ENCODE measurements at regions not wholly inside any gene's neighbourhood (a gene's known extent, or its start where the extent isn't known, plus 50 kb on each side); places are given as distances from the start of the nearest gene placed in this dataset.

DNA sequence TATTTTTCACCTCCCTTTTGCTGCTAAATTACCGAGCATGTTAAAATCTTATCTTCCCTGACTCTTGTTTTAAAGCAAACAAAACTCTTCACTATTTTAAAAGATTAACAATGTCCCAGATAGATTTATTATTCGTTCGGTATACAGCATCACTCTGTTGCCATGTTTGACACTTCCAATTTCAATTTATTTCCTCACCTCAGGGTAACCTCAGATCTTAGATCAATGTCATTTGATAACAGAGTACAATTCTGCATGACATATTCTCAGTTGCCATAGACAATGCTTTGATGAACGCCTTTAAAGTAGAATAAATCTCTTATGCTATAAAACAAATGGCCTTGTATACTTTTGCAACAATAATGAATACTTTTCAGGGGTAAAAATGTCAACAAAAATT lies 1078.1 kb upstream of the IGFBP7 start:
- DNase-seq: no peak

- no peak for DNase-seq
Observed at GRCh38 chr4:58175024-58175423, 1064.8 kb upstream of the IGFBP7 start.

GRCh38 chr4:58166490-58166889 lies 1056.3 kb upstream of the IGFBP7 start:
- DNase-seq: no peak

- DNase-seq: no peak
Observed at GRCh38 chr4:58163156-58163555, 1053.0 kb upstream of the IGFBP7 start.

DNA sequence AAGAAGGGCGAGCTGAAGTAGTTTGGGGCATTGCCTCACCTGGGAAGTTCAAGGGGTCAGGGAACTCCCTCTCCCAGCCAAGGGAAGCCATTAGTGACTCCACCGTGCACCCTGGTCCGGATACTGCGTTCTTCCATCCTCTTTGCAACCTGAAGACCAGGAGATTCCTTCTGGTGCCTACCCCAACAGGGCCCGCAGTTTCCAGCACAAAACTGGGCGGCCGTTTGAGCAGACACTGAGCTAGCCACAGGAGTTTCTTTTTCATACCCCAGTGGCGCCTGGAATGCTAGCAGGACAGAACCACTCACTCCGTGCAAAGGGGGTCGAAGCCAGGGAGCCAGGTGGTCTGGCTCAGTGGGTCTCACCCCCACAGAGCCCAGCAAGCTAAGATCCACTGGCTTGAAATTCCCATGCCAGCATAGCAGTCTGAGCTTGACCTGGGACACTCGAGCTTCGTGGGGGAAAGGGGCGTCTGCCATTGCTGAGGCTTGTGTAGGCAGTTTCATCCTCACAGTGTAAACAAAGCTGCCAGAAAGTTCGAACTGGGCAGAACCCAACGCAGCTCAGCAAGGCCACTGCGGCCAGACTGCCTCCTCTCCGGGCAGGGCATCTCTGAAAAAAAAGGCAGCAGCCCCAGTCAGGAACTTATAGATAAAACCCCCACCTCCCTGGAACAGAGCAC lies 1039.4 kb upstream of the IGFBP7 start:
- DNase-seq: no peak

DNA sequence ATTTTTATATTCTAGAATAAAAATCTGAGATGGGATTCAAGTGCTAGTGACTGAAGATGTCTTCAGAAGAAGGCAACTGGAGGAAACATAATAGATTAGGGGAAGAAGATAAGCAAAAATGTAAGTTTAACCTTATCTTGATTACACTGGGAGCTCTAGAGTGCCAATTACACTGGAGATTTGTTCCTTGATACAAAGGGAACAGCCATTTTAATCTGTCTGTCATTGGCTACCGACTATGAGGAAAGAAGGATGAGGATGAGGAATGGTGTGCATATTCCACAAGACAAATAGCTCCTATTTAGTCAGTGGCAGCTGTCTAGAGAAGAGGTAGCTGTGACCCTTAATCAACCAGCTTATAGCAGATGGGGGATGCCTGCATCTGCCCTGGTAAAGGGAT lies 1034.5 kb upstream of the IGFBP7 start:
- no peak for DNase-seq

- no peak for DNase-seq
Observed at GRCh38 chr4:58138786-58139668, 1028.8 kb upstream of the IGFBP7 start.

DNA sequence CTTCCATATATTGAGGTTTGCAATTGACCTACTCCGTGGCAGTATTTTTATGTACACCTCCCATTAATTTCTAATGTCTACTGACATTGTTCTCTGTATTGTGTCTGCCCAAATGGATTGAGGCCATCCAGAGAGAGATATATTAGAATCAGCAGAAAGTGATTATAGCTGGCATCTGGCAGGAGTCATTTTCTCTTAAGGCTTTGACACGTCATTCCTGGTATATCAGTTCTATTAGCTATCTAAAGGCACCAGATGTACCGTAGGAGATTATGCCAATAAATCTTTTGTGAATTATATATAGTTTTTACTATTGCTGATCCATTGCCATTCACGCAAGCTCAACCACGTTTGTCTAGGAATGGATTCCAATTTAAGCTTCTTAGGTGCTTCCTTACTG lies 1026.4 kb upstream of the IGFBP7 start:
- DNase-seq: no peak

DNA sequence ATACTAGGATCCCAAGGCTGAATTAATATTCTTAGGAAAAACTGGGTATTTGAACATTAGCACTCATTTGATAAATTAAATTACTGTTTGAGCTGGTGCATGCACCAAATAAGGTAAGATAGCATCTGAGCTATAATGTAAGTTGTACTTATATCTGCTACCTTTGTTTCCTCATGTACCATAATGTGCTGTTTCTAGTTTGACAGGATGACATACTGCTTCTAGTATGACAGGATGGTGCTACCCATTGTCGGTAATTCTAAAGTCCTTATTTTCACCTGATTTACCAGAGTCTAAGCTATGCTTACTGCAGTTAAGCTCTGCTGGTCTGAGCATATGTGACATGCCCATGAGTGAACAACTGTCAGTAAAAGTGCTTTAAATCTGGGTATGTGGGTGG lies 1017.5 kb upstream of the IGFBP7 start:
- DNase-seq: no peak

DNA sequence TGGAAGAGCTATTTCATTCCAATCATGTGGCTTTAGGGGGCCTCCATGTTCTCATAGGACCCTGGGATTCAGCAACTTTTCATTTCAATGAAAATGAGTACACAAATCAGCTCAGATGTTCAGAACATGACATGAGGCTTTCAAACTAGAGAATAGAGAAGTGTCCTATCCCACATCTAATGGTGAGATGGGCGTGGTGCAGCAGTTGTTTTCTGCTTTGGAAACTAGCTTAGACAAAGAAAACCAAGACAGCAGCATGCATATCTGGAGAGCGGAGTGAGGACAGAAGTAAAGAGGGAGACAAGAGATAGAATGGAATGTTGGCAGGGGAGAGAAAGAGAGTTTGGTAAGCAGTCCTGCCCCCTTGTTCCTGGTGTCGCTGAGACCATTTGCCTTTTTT lies 1009.1 kb upstream of the IGFBP7 start:
- no peak for DNase-seq

GRCh38 chr4:58113126-58113525 lies 1002.9 kb upstream of the IGFBP7 start:
- no peak for DNase-seq

GRCh38 chr4:58111818-58112217 lies 1001.6 kb upstream of the IGFBP7 start:
- no peak for DNase-seq

DNA sequence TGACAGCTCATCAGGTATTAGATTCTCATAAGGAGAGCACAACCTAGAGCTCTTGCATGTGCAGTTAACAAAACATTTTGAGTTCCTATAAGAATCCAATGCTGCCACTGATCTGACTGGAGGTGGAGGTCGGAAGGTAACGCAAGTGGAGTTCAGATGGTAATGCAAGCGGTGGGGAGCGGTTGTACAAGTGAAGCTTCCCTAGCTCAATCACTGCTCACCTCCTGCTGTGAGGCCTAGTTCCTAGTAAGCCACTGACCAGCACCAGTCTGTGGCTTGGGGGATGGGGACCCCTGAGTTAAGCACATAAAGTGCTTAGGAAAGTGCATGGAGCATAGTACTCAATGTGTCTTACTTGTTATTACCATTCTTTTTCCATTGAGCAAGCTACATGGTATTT lies 983.2 kb upstream of the IGFBP7 start:
- no peak for DNase-seq

- no peak for DNase-seq
Observed at GRCh38 chr4:58090539-58090938, 980.4 kb upstream of the IGFBP7 start.

DNA sequence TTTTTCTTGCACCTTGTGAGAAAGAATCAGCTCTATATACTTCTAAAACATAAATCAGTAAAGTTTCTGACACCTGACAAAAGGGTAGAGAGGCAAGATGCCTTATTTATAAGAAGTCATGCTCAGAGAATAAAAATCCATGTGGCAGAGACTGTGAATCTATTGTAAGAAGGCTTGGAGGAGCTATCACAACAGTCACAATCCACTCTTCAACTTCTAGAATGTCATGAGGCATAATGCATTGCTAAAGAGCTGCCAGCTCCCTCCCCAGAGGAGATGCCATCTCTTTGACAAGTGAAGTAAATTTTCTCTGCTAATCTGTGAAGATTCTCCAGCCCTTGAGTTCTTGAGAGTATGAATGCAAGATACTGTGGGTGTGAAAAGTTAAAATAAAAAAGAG lies 971.2 kb upstream of the IGFBP7 start:
- no peak for DNase-seq

DNA sequence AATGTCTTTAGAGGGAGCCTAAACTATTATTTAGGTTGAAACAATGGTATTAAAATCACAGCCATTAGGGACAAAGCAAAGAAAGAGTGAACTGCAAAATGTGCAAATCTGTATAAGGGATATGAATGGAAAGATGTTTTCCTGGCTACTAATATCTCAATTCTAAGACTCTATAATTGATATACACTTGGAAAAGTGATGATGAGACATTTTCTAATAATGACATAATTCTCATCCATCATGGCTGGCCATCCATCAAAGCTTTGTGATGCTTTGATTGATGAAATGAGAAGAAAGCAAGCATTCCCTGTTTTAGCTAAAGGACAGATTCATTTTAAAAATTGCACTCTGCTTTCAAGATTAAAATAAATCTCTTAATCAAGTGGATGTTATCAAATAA lies 965.5 kb upstream of the IGFBP7 start:
- no peak for DNase-seq

GRCh38 chr4:58074382-58074781 lies 964.2 kb upstream of the IGFBP7 start:
- no peak for DNase-seq

- DNase-seq: no peak
Observed at GRCh38 chr4:58070726-58071125, 960.5 kb upstream of the IGFBP7 start.

GRCh38 chr4:58064653-58065052 lies 954.5 kb upstream of the IGFBP7 start:
- no peak for DNase-seq

DNA sequence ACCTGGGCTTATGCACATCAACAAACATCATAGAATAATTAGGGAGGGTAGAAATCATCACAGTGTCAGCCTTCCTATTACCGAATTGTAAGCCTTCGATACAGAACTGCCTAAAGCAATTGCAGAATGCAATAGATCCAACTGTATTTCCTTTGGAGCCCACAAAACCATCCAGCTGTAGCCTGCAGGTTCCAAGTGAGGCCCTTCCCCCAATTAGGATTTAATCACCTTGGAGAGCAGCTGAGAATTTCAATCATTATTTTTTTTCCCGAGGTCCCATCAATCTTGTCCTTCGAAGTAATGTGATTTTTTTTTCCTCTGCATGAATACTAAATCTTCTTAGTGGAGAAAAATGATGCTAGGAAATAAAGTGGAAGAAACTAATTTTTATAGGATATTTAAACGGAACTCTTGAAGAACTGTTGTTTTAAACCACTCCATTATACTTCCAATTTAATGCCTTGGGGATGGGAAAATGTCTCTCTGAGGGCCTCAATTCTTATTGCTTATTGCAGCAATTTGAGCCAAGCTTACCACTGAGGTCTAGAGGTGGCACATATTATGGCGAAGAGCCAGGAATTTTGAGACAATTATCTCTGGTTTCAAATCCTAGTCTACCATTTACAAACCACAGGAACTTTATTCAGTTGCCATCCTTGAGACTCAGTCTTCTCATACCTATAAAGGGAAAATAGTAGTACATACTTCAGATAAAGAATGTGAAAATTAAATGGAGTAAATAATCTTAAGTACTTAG lies 953.4 kb upstream of the IGFBP7 start:
- no peak for DNase-seq

GRCh38 chr4:58061967-58062366 lies 951.8 kb upstream of the IGFBP7 start:
- DNase-seq: no peak

GRCh38 chr4:58050439-58050838 lies 940.3 kb upstream of the IGFBP7 start:
- DNase-seq: no peak

GRCh38 chr4:58048491-58048890 lies 938.3 kb upstream of the IGFBP7 start:
- DNase-seq: no peak

DNA sequence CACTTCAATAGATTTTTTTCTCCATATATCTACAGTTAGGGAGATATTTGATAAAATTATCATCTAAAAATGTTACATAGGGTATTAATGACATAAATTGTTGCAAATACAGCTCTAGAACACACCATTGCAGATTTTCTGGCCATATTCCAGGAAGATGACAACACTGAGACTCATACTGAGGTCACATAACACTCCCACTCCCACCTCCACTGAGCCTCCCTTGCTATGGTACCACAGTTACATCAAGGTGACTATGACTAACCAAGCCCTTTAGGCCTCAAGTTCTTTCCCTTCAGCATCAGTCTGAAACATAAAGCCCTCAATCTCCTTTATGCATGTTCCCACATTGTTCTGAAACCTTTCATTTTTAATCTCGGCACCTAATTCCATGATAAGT lies 932.0 kb upstream of the IGFBP7 start:
- no peak for DNase-seq
